ENCODE measurements at regions not wholly inside any gene's neighbourhood (a gene's known extent, or its start where the extent isn't known, plus 50 kb on each side); places are given as distances from the start of the nearest gene placed in this dataset.

GRCh38 chr22:44639891-44640617 is 62.0 kb upstream of the PRR5 start:
- TF ChIP-seq ZBTB33 (IDR thresholded peaks at IDR 0.05; ENCODE audit: borderline replicate concordance, low read depth) (no peak), EZH2phosphoT487 (IDR thresholded peaks at IDR 0.05; ENCODE audit: borderline replicate concordance, low read depth) (no peak), FOXM1 (IDR thresholded peaks at IDR 0.05; ENCODE audit: low read depth) (no peak), NFIC (IDR thresholded peaks at IDR 0.05; ENCODE audit: borderline replicate concordance) (no peak), CTCF (IDR thresholded peaks at IDR 0.05) (no peak), REST (IDR thresholded peaks at IDR 0.05; ENCODE audit: low read depth, low read length) (no peak), YY1 (IDR thresholded peaks at IDR 0.05; ENCODE audit: low read depth) (no peak), FOXJ3 (CRISPR knock-in tag; IDR thresholded peaks at IDR 0.05) (no peak), USF2 (IDR thresholded peaks at IDR 0.05; ENCODE audit: borderline replicate concordance, low read depth, low read length) (no peak)
- 59% methylated on average over 4 of the region's 12 CpGs for WGBS (ENCODE audit: low lambda C conversion rate)
- no peak overlapping the region for H2AFZ ChIP-seq (ENCODE audit: low read depth)
- no peaks in the 10 kb centered on the region for H3K79me2 ChIP-seq (ENCODE audit: insufficient read depth)
- no peaks in the 10 kb centered on the region for H3K36me3 ChIP-seq (replicated peaks in 1 of 2; ENCODE audit: control insufficient read depth in 1 of 2, insufficient read depth in 2 of 2, low read length in 1 of 2)
- H3K4me2 ChIP-seq = no peak overlapping the region
- no peak overlapping the region for H3K4me3 ChIP-seq (ENCODE audit: low read depth in 2 of 2, low read length in 1 of 2)
- no peak overlapping the region for H3K9ac ChIP-seq
- H3K4me1 ChIP-seq (ENCODE audit: control insufficient read depth in 1 of 2, insufficient read depth in 2 of 2, low read depth in 1 of 2, low read length in 1 of 2) = peaks cover 0 to 16% of the 10 kb centered on the region in 2 experiments; a peak in 1 of 4 replicates
- no peaks in the 10 kb centered on the region for H3K27me3 ChIP-seq (ENCODE audit: insufficient read depth)
- ChIA-PET CTCF (interaction anchor here (1.2 to 1.5 kb wide), 2 partner anchors 14 to 16 kb away, joined by 3 to 4 read pairs; no protein-coding TSS in a partner anchor), POLR2A (no interaction called here)
- H4K20me1 ChIP-seq (ENCODE audit: insufficient read depth) = no peaks in the 10 kb centered on the region
- no peaks in the 10 kb centered on the region for H3F3A ChIP-seq (replicated peaks; ENCODE audit: insufficient read depth)
- no peaks in the 10 kb centered on the region for H3K9me3 ChIP-seq
- no peak for DNase-seq
- H3K27ac ChIP-seq (ENCODE audit: low read depth in 2 of 2, low read length in 1 of 2) = no peak overlapping the region; a peak in 1 of 4 replicates
- no peaks in the 10 kb centered on the region for H3K9me2 ChIP-seq
